ENCODE measurements at regions not wholly inside any gene's neighbourhood (a gene's known extent, or its start where the extent isn't known, plus 50 kb on each side); places are given as distances from the start of the nearest gene placed in this dataset.
"Not testable (repeated sequence)": the region's sequence is repeated elsewhere in the genome, so short reads cannot be mapped to it uniquely, and the experiment has no call there.

DNA sequence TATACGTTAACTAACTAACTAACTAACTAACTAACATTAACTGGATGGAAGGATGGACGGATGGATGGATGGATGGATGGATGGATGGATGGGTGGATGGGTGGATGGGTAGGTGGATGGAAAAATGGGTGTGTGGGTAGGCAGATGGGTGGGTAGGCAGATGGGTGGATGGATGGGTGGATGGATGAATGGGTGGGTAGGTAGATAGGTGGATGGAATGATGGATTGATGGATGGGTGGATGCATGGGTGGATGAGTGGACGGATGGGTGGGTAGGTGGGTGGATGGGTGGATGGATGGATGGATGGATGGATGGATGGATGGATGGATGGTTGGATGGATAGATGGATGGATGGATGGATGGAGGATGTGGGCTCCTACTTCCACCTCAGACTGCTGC is 314.0 kb downstream of the INHBA start:
- H2BK15ac ChIP-seq (ENCODE audit: low read length); H3K4me1 ChIP-seq (replicated peaks in 1 of 4; ENCODE audit: control insufficient read depth in 3 of 4, insufficient read depth in 4 of 4, low read length in 3 of 4); H3K23ac ChIP-seq (ENCODE audit: insufficient read length); FAIRE-seq; H3K27me3 ChIP-seq (replicated peaks in 1 of 4; ENCODE audit: control insufficient read depth in 3 of 4, extremely low read depth in 1 of 4, insufficient read depth in 3 of 4, low read length in 3 of 4); H2BK5ac ChIP-seq (ENCODE audit: low read depth, low read length); H3K4me2 ChIP-seq (ENCODE audit: insufficient read depth in 1 of 2, low read depth in 2 of 2, low read length in 2 of 2); H4K8ac ChIP-seq (ENCODE audit: extremely low read depth, insufficient read depth, low read length); H3K79me1 ChIP-seq (ENCODE audit: low read depth, low read length); H3K18ac ChIP-seq (ENCODE audit: extremely low read depth, low read length); H2BK12ac ChIP-seq (ENCODE audit: low read depth, low read length); H3K79me2 ChIP-seq (ENCODE audit: control insufficient read depth in 1 of 2, insufficient read depth in 2 of 2, low read length in 2 of 2); H4K5ac ChIP-seq (ENCODE audit: insufficient read length, low read depth, low read length); H2AK5ac ChIP-seq (ENCODE audit: low read depth, low read length); DNase-seq (ENCODE audit: low read depth in 1 of 2, low spot score in 2 of 2); H4K20me1 ChIP-seq (replicated peaks in 1 of 2; ENCODE audit: control insufficient read depth in 1 of 2, insufficient read depth in 2 of 2, low read length in 2 of 2); H2BK120ac ChIP-seq (replicated peaks; ENCODE audit: low read depth, low read length); H2AFZ ChIP-seq (ENCODE audit: low read length); H3K9ac ChIP-seq (replicated peaks in 1 of 4; ENCODE audit: extremely low read depth in 1 of 4, low read depth in 3 of 4, low read length in 3 of 4); POLR2A ChIA-PET (ENCODE audit: partially characterized antibody); H3K14ac ChIP-seq (ENCODE audit: insufficient read length); H3K36me3 ChIP-seq (ENCODE audit: control insufficient read depth in 2 of 4, insufficient read depth in 4 of 4, low read length in 3 of 4); H3K23me2 ChIP-seq (ENCODE audit: low read depth, low read length); H2BK20ac ChIP-seq (ENCODE audit: low read length); H3K27ac ChIP-seq (ENCODE audit: low read depth, low read length); H3K56ac ChIP-seq (replicated peaks; ENCODE audit: insufficient read length, low read depth, low read length); H3K4ac ChIP-seq (replicated peaks; ENCODE audit: insufficient read length, low read depth, low read length); H4K91ac ChIP-seq (replicated peaks; ENCODE audit: insufficient read length, low read length); H3K4me3 ChIP-seq (ENCODE audit: extremely low read depth in 1 of 4, insufficient read depth in 2 of 4, low read depth in 3 of 4, low read length in 4 of 4); H3K9me3 ChIP-seq (ENCODE audit: insufficient read depth in 2 of 2, low read depth in 1 of 2, low read length in 1 of 2): not testable (repeated sequence)
- CTCF ChIA-PET (ENCODE audit: partially characterized antibody): interaction anchor here (1.1 kb wide), 1 partner anchor 7 kb away, joined by 3 read pairs; no protein-coding TSS in a partner anchor
- 82% methylated on average over 3 of the region's 3 CpGs; no CpG with 5 or more reads in 1 of the 2 experiments for WGBS, 2 experiments (ENCODE audit: extremely low coverage in 1 of 2, insufficient coverage in 1 of 2, insufficient read length in 1 of 2, insufficient replicate concordance in 2 of 2, low coverage in 1 of 2, low lambda C conversion rate in 2 of 2, missing lambda C conversion rate in 1 of 2)
